GM10266 (cell line): ENCODE measurements at regions not wholly inside any gene's neighbourhood (a gene's known extent, or its start where the extent isn't known, plus 50 kb on each side); places are given as distances from the start of the nearest gene placed in this dataset.
"Not testable (repeated sequence)": the region's sequence is repeated elsewhere in the genome, so short reads cannot be mapped to it uniquely, and the experiment has no call there.

Experiments used
- DNase-seq: peaks from one replicate; pipeline ENCODE4 v3.0.0; 2012; ENCODE audit errors: extremely low spot score
- TF ChIP-seq, protein P1 (sequence below): IDR thresholded peaks from 2 replicates; pipeline ENCODE4 v1.5.1; 2012; ENCODE audit warnings: mild to moderate bottlenecking, low read depth; ENCODE audit not compliant: control insufficient read depth, insufficient read depth; ENCODE audit errors: missing control alignments

DNA sequence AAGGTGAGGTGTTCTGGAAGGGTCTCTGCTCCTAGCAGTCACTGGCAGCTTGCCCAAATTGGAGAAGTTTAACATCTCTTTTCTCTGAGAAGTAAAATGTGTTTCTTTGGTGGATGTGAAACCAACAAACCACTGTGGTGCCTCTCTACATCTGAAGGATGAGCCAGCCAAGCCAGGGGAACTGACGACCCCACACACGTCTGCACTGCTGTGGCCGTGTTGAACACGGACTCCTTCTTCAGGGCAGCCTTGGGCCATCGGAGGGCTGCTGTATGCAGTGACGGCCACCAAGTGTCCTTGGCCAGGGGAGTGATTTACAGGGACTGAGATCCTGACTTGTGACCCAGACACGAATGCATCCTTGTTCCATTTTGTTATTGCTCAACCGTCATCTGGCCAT, 207.8 kb downstream of the ACKR3 start:
- DNase-seq: no peak
- TF ChIP-seq, protein P1, sequence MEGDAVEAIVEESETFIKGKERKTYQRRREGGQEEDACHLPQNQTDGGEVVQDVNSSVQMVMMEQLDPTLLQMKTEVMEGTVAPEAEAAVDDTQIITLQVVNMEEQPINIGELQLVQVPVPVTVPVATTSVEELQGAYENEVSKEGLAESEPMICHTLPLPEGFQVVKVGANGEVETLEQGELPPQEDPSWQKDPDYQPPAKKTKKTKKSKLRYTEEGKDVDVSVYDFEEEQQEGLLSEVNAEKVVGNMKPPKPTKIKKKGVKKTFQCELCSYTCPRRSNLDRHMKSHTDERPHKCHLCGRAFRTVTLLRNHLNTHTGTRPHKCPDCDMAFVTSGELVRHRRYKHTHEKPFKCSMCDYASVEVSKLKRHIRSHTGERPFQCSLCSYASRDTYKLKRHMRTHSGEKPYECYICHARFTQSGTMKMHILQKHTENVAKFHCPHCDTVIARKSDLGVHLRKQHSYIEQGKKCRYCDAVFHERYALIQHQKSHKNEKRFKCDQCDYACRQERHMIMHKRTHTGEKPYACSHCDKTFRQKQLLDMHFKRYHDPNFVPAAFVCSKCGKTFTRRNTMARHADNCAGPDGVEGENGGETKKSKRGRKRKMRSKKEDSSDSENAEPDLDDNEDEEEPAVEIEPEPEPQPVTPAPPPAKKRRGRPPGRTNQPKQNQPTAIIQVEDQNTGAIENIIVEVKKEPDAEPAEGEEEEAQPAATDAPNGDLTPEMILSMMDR: no peak

DNA sequence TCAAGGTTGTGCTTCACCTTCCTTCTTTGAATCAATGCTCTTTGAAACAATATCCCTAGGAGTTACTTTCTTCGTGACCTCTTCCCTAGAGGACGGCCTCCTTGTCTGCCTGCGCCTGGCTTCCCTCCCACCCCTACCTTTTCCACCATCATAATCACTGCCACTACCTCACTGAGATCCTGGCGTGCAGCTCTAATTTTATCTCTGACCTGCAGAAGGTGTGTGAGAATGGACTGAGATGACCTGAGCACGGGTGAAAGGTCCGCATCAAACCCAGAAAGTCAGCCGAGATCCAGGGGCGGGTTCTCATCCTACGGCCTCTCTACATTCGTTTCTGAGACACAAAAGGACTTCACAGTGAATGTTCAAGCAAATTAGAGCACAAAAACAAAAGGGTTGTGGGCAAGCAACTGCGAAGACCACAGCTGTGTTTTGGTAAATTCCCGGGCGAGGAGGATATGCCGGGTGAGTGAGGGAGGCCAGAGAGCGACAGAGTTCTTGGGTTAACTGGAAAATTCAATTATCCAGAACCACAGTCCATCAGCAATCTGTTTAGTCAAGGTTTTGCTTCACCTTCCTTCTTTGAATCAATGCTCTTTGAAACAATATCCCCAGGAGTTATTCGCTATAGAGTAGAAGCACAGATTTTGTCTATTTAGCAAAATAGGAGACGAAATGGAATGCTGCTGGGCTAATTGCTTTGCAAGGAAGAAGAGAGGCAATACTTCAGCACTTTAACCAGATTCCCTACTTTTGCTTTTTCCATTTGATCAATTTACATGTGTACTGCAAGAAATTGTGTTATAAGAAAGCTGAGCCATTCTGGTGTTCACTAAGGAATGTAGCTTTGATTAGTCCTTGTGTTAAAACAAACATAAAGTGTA, 212.6 kb downstream of the ACKR3 start:
- DNase-seq: no peak
- TF ChIP-seq, protein P1: no peak

DNA sequence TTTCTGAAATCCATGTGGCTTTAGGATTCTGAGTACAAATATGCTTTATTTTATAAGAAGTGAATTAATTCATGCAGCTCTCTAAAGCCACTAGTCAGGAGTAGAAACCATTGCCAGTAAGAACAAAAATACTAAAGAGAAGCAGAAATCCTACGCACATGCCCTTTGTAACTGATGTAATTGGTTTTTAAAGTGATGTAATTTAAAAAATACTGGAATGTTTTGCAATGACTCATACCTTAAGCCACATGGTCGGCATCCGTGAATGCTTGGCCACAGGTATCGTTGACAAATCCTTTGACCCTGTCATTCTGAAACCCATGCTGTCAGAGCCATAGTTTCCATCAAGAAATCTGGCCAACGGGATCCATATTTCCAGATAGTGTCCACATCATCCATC, 213.3 kb downstream of the ACKR3 start:
- TF ChIP-seq, protein P1: no peak
- DNase-seq: no peak

DNA sequence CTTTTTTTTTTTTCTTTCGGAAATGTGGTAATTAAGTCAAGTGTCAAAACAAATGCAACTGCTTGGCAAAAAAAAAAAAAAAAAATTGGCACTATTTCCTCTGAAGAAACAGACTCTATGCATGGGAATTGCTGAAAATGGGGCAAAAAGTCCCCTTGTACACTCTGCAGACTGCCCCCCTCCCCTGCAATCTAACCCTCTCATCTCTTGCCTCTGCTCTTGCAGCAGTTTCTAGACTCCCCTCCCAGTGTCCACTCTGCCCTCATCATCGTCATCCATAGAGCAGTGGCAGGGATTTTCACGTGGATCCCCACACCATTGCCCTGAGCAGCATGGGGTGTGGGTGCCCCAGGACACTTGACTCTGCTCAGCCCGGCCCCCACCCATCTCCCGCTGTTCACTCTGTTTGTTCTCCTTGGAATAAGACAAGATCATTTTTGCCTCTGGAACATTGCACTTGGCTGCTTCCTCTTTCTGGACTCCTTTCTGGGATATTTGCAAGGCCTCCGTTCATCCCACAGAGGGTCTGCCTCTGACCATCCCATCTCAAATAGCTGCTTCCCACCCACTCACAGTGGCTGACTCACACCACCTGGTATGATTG, 213.9 kb downstream of the ACKR3 start:
- DNase-seq: no peak
- TF ChIP-seq, protein P1: no peak

DNA sequence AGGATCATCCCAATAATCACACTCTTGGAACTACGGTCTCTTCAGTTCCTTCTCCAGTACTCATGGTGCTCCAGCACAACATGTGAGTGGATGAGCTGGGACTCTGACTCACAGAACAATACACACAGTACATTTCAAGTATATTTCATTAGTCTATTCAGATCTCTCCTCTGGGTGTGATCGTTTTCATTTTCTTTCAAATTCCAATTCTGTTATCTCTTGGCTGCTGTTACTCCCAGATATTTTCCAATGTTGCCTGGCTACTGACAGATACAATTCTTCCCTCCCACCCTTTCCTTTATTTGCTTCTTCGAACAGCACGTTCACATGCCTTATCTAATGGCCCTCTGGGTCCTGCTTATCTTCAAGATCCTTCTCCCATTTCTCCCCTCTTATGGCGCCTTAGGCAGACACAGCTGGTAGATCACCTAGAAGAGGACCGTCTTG, 216.0 kb downstream of the ACKR3 start:
- DNase-seq: no peak
- TF ChIP-seq, protein P1: no peak

DNA sequence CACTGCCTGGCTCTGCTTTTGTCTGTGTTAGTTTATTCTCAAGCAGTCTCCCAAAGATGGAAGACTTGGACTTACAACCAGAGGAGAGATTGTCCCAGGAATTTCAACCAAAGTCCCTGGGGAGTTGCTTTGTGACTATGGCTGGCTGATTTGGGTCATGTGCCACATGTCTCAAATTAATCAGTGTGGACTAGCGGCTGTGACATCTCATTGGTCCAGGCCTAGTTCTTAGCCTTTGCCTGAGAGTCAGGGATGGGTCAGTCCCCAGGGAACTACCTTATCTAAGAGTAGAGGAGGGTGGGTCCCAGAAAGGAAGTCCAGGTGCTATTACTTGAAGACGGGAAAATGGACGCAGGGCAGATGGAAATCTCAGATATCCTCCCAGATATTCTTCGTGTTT, 217.1 kb downstream of the ACKR3 start:
- TF ChIP-seq, protein P1: no peak
- DNase-seq: no peak

DNA sequence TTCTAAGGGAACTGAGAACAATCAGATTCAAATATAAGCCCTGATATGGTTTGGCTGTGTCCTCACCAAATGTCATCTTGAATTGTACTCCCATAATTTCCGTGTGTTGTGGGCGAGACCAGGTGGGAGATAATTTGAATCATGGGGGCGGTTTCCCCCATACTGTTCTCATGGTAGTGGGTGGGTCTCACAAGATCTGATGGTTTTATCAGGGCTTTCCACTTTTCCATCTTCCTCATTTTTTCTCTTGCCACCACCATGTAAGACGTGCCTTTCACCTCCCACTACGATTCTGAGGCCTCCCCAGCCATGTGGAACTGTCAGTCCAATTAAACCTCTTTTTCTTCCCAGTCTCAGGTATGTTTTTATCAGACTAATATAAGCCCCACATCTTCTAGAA, 217.8 kb downstream of the ACKR3 start:
- DNase-seq: not testable (repeated sequence)
